DND-41 (cell line): ENCODE measurements at regions not wholly inside any gene's neighbourhood (a gene's known extent, or its start where the extent isn't known, plus 50 kb on each side); places are given as distances from the start of the nearest gene placed in this dataset.

Source experiments
- ATAC-seq: fragments of 200-7000 bp; cut with Tn5 transposase; 3 replicates; pipeline ENCODE4 v1.9.1; 2021; ENCODE audit warnings: low read depth; ENCODE audit not compliant: insufficient read depth
- DNase-seq: peaks from one replicate; pipeline ENCODE4 v3.0.0-alpha.2; 2020
- H2AFZ ChIP-seq: 2 replicates; pipeline ENCODE4 v1.6.0; 2012; ENCODE audit warnings: low read depth, low read length
- H3K27ac ChIP-seq: 2 replicates; pipeline ENCODE4 v1.5.1; 2012; ENCODE audit warnings: low read length, inconsistent platforms
- H3K27me3 ChIP-seq: fragments of 200-600 bp; sonication (generic); 2 replicates; pipeline ENCODE4 v1.6.0; 2012; ENCODE audit warnings: low read length, mild to moderate bottlenecking, inconsistent platforms; ENCODE audit not compliant: insufficient read depth, poor library complexity
- H3K36me3 ChIP-seq: 2 replicates; pipeline ENCODE4 v1.5.1; 2012; ENCODE audit warnings: low read length, inconsistent platforms; ENCODE audit not compliant: insufficient read depth
- H3K4me1 ChIP-seq: 2 replicates; pipeline ENCODE4 v1.5.1; 2012; ENCODE audit warnings: mild to moderate bottlenecking, low read length; ENCODE audit not compliant: insufficient read depth
- H3K4me2 ChIP-seq: 2 replicates; pipeline ENCODE4 v1.6.0; 2012; ENCODE audit warnings: mild to moderate bottlenecking, moderate library complexity, low read length, inconsistent platforms; ENCODE audit not compliant: insufficient read depth
- H3K4me3 ChIP-seq, 2 experiments: fragments of 200-600 bp in 1 of 2; shearing (Covaris generic) in 1 of 2; 2 replicates each; pipeline ENCODE4 v1.5.1; 2012 to 2016; ENCODE audit warnings: inconsistent platforms in 2 of 2, low read length in 2 of 2, mild to moderate bottlenecking in 2 of 2, low read depth in 1 of 2, moderate library complexity in 1 of 2
- H3K79me2 ChIP-seq: 2 replicates; pipeline ENCODE4 v1.6.0; 2012; ENCODE audit warnings: low read length, inconsistent platforms; ENCODE audit not compliant: insufficient read depth
- H3K9ac ChIP-seq: 2 replicates; pipeline ENCODE4 v1.6.0; 2012; ENCODE audit warnings: low read depth, mild to moderate bottlenecking, inconsistent platforms, low read length, moderate library complexity
- H3K9me3 ChIP-seq: 2 replicates; pipeline ENCODE4 v1.5.1; 2012; ENCODE audit warnings: low read length, moderate library complexity, mild to moderate bottlenecking, inconsistent platforms; ENCODE audit not compliant: insufficient read depth, severe bottlenecking
- H4K20me1 ChIP-seq: 2 replicates; pipeline ENCODE4 v1.6.0; 2012; ENCODE audit warnings: low read length; ENCODE audit not compliant: insufficient read depth
- EZH2 ChIP-seq: IDR thresholded peaks from 3 replicates; pipeline ENCODE4 v1.6.1; 2012; ENCODE audit warnings: borderline replicate concordance, low read depth, mild to moderate bottlenecking, moderate library complexity, low read length, inconsistent platforms; ENCODE audit not compliant: severe bottlenecking
- TF ChIP-seq, protein P1 (sequence below): IDR thresholded peaks from 2 replicates; pipeline ENCODE4 v1.5.1; 2012; ENCODE audit warnings: borderline replicate concordance, low read length, moderate library complexity, mild to moderate bottlenecking; ENCODE audit not compliant: poor library complexity, severe bottlenecking; ENCODE audit errors: extremely low read depth

GRCh38 chrX:8075636-8076035 lies 95.4 kb downstream of the VCX2 start:
- no peak overlapping the region for H2AFZ ChIP-seq
- H4K20me1 ChIP-seq, result no peaks in the 10 kb centered on the region

GRCh38 chrX:8067754-8068462 lies 103.2 kb downstream of the VCX2 start:
- ATAC-seq, result no peak

More at GRCh38 chrX:8075636-8076035, 95.4 kb downstream of the VCX2 start:
- ATAC-seq (no peak), DNase-seq (no peak)
- Histone ChIP-seq H3K27ac (no peak overlapping the region), H3K9ac (no peak overlapping the region), H3K4me2 (no peak overlapping the region), H3K36me3 (no peaks in the 10 kb centered on the region), H3K9me3 (no peaks in the 10 kb centered on the region), H3K4me1 (no peaks in the 10 kb centered on the region), H3K4me3 (no peak overlapping the region), H3K27me3 (peaks cover 2% of the 10 kb centered on the region), H3K79me2 (no peaks in the 10 kb centered on the region)
- TF ChIP-seq, protein P1, sequence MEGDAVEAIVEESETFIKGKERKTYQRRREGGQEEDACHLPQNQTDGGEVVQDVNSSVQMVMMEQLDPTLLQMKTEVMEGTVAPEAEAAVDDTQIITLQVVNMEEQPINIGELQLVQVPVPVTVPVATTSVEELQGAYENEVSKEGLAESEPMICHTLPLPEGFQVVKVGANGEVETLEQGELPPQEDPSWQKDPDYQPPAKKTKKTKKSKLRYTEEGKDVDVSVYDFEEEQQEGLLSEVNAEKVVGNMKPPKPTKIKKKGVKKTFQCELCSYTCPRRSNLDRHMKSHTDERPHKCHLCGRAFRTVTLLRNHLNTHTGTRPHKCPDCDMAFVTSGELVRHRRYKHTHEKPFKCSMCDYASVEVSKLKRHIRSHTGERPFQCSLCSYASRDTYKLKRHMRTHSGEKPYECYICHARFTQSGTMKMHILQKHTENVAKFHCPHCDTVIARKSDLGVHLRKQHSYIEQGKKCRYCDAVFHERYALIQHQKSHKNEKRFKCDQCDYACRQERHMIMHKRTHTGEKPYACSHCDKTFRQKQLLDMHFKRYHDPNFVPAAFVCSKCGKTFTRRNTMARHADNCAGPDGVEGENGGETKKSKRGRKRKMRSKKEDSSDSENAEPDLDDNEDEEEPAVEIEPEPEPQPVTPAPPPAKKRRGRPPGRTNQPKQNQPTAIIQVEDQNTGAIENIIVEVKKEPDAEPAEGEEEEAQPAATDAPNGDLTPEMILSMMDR, result no peak
- no peak for TF ChIP-seq EZH2

DNA sequence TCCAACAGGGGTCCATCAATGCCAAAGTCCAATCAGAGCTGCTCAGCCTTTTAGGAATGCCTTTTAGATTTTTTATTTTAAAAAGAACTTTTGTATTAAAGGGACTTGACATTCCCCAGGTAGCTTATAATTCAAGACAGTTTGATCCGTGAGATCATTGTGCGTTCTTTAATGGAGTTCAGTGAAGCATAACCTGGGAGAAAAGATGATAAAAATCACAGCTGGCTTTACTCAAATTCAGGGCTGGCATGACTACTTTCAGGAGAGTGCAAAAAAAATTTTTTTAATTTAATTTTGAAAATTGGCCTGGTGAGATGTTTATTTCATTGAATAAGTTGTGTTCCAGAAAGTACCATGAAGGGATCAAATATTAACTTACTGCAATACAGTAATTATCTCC lies 118.2 kb downstream of the VCX2 start:
- Histone ChIP-seq H3K9ac (no peak overlapping the region), H3K36me3 (no peaks in the 10 kb centered on the region), H3K9me3 (no peaks in the 10 kb centered on the region), H3K4me3 (no peak overlapping the region), H2AFZ (no peak overlapping the region), H4K20me1 (no peaks in the 10 kb centered on the region), H3K4me2 (no peak overlapping the region), H3K27ac (no peak overlapping the region), H3K79me2 (no peaks in the 10 kb centered on the region), H3K4me1 (no peaks in the 10 kb centered on the region), H3K27me3 (no peaks in the 10 kb centered on the region)
- ATAC-seq (no peak), DNase-seq (no peak)
- no peak for TF ChIP-seq EZH2
- TF ChIP-seq, protein P1, result no peak

More at GRCh38 chrX:8067754-8068462, 103.2 kb downstream of the VCX2 start:
- Histone ChIP-seq H3K9ac (no peak overlapping the region), H3K9me3 (no peaks in the 10 kb centered on the region), H2AFZ (no peak overlapping the region), H3K4me2 (no peak overlapping the region), H4K20me1 (no peaks in the 10 kb centered on the region), H3K27me3 (no peaks in the 10 kb centered on the region), H3K36me3 (no peaks in the 10 kb centered on the region), H3K79me2 (no peaks in the 10 kb centered on the region), H3K27ac (no peak overlapping the region), H3K4me1 (no peaks in the 10 kb centered on the region), H3K4me3 (no peak overlapping the region)
- no peak for TF ChIP-seq EZH2
- TF ChIP-seq, protein P1, result no peak
- DNase-seq, result no peak
